Suprapubic skin (tissue), 4 donors: ENCODE measurements at regions not wholly inside any gene's neighbourhood (a gene's known extent, or its start where the extent isn't known, plus 50 kb on each side); places are given as distances from the start of the nearest gene placed in this dataset.

Source experiments
- DNase-seq, 2 donors: peaks; one replicate each; pipeline ENCODE4 v3.0.0-alpha.2; 2019; ENCODE audit warnings: low spot score in 2 of 2
- H3K27ac ChIP-seq: fragments of 200-600 bp; sonication (generic); one replicate; pipeline ENCODE4 v1.5.1; 2019
- H3K27me3 ChIP-seq: fragments of 200-600 bp; sonication (generic); one replicate; pipeline ENCODE4 v1.5.1; 2019
- H3K36me3 ChIP-seq: fragments of 200-600 bp; sonication (generic); one replicate; pipeline ENCODE4 v1.5.1; 2019
- H3K4me1 ChIP-seq: fragments of 200-600 bp; sonication (generic); one replicate; pipeline ENCODE4 v1.5.1; 2019
- H3K4me3 ChIP-seq: fragments of 200-600 bp; sonication (generic); one replicate; pipeline ENCODE4 v1.5.1; 2019; ENCODE audit warnings: mild to moderate bottlenecking
- H3K9me3 ChIP-seq: fragments of 200-600 bp; sonication (generic); one replicate; pipeline ENCODE4 v1.5.1; 2019
- EP300 ChIP-seq: sonication (generic); formaldehyde crosslinking; IDR thresholded peaks from one replicate; pipeline ENCODE4 v1.6.1; 2017; ENCODE audit warnings: antibody characterized with exemption
- POLR2A ChIP-seq, 2 donors: fragments of 450-650 bp; IDR thresholded peaks; one replicate each; pipeline ENCODE4 v1.6.1; 2017; ENCODE audit warnings: antibody characterized with exemption in 2 of 2, mild to moderate bottlenecking in 2 of 2, moderate library complexity in 2 of 2
- POLR2AphosphoS5 ChIP-seq, 3 donors: sonication (generic); formaldehyde crosslinking; IDR thresholded peaks; one replicate each; pipeline ENCODE4 v1.6.1; 2017; ENCODE audit warnings: antibody characterized with exemption in 3 of 3
- WGBS: methylation state at CpG from one replicate; pipeline ENCODE4 v1.1.5; 2018; 5-methylcytosine and 5-hydroxymethylcytosine counted together
- TF ChIP-seq, protein P1 (sequence below), 2 donors: fragments of 200-600 bp in 1 of 2; fragments of 450-650 bp in 1 of 2; sonication (generic) in 1 of 2; IDR thresholded peaks; one replicate each; pipeline ENCODE4 v1.5.1; 2016 to 2019; ENCODE audit warnings: antibody characterized with exemption in 2 of 2, mild to moderate bottlenecking in 1 of 2, moderate library complexity in 1 of 2

DNA sequence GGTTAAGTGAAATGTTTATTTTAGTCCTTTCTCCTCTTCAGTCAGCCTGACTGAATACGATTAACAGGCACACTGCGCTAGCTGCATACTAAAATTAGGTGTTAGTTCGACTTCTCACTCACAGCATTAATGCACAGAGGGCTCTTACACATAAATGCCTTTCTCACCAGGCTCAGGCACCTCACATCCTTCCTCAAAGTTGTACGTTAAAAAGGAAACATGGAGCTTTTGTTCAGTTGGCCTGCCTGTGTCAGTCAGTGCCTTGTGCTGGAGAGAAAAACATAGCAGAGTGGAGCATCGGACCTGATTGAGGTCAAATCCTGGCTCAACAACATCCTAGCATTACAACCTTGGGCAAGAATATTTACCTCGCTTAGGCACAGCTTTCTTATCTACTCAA is 236.0 kb upstream of the ZNF462 start:
- no peak overlapping the region for H3K4me3 ChIP-seq
- H3K27me3 ChIP-seq, result no peaks in the 10 kb centered on the region
- TF ChIP-seq POLR2AphosphoS5 (IDR thresholded peaks at IDR 0.05) (no peak), EP300 (no peak), POLR2A (IDR thresholded peaks at IDR 0.05) (no peak)
- TF ChIP-seq, protein P1, sequence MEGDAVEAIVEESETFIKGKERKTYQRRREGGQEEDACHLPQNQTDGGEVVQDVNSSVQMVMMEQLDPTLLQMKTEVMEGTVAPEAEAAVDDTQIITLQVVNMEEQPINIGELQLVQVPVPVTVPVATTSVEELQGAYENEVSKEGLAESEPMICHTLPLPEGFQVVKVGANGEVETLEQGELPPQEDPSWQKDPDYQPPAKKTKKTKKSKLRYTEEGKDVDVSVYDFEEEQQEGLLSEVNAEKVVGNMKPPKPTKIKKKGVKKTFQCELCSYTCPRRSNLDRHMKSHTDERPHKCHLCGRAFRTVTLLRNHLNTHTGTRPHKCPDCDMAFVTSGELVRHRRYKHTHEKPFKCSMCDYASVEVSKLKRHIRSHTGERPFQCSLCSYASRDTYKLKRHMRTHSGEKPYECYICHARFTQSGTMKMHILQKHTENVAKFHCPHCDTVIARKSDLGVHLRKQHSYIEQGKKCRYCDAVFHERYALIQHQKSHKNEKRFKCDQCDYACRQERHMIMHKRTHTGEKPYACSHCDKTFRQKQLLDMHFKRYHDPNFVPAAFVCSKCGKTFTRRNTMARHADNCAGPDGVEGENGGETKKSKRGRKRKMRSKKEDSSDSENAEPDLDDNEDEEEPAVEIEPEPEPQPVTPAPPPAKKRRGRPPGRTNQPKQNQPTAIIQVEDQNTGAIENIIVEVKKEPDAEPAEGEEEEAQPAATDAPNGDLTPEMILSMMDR (IDR thresholded peaks at IDR 0.05), result no peak
- 84% methylated on average over 6 of the region's 6 CpGs for WGBS
- DNase-seq, result no peak
- no peak overlapping the region for H3K27ac ChIP-seq
- no peaks in the 10 kb centered on the region for H3K9me3 ChIP-seq
- no peaks in the 10 kb centered on the region for H3K36me3 ChIP-seq
- H3K4me1 ChIP-seq, result no peaks in the 10 kb centered on the region

DNA sequence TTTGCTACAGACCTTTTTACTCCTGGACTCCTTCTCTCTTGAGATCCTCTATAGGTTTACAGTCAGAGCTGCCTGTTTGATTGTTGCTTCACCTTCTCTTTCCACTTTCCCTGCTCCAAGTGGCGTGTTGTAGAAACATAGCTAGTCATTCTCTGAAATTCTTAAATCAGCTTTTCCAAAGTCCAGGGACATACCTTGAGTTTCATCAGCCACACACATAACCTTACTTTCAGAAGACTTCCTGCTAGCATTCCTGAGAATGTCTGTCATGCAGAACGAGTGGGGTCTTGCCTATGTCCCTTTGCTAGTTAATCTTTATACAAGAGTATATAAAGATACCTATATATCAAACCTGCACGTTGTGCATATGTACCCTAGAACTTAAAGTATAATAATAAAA is 230.3 kb upstream of the ZNF462 start:
- Histone ChIP-seq H3K4me1 (no peaks in the 10 kb centered on the region), H3K27me3 (no peaks in the 10 kb centered on the region), H3K36me3 (no peaks in the 10 kb centered on the region), H3K4me3 (no peak overlapping the region), H3K9me3 (no peaks in the 10 kb centered on the region), H3K27ac (no peak overlapping the region)
- 64% methylated on average over 3 of the region's 3 CpGs for WGBS
- DNase-seq, result no peak
- TF ChIP-seq EP300, result no peak
- no peak for TF ChIP-seq POLR2A (IDR thresholded peaks at IDR 0.05)

DNA sequence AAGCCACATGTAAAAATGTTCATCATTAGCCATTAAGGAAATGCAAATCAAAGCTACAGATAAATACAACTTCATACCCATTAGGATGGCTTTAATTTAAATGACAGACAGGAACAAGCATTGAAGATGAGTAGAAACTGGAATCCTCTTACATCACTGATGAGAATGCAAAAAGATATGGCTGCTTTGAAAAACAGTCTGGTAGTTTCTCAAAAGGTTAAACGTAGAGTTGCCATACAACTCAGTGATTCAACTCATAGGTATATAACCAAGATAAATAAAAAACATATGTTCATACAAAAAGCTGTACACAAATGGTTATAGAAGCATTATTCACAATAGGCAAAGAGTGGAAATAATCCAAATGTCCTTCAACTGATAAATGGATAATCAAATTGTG is 228.8 kb upstream of the ZNF462 start:
- Histone ChIP-seq H3K36me3 (no peaks in the 10 kb centered on the region), H3K4me3 (no peak overlapping the region), H3K9me3 (no peaks in the 10 kb centered on the region), H3K4me1 (no peaks in the 10 kb centered on the region), H3K27me3 (no peaks in the 10 kb centered on the region), H3K27ac (no peak overlapping the region)
- no peak for DNase-seq
- TF ChIP-seq EP300, result no peak
- TF ChIP-seq POLR2A (IDR thresholded peaks at IDR 0.05), result no peak
- TF ChIP-seq, protein P1 (IDR thresholded peaks at IDR 0.05), result no peak
- TF ChIP-seq POLR2AphosphoS5 (IDR thresholded peaks at IDR 0.05), result no peak
- WGBS, result 82% methylated on average over 1 of the region's 1 CpG

DNA sequence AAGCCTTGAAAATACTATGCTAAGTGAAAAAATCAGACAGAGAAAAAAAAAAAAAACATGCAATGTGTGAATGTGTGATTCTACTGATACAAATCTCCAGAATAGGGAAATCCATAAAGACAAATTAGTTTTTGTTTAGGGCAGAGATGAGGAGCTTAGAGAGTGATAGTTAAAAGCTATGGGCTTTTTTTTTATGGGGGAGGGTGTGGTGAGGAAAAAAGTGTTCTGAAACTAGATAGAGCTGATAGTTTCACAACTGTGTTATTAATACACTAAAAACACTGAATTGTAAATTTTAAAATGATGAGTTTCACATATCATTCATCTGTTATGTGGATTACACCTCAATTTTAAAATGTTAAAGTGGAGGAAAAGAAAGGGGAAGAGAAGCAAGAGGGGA is 228.3 kb upstream of the ZNF462 start:
- TF ChIP-seq POLR2AphosphoS5 (IDR thresholded peaks at IDR 0.05), result no peak
- TF ChIP-seq, protein P1 (IDR thresholded peaks at IDR 0.05), result no peak
- TF ChIP-seq EP300, result no peak
- no peak for TF ChIP-seq POLR2A (IDR thresholded peaks at IDR 0.05)
- H3K36me3 ChIP-seq, result no peaks in the 10 kb centered on the region
- no peaks in the 10 kb centered on the region for H3K9me3 ChIP-seq
- H3K27me3 ChIP-seq, result no peaks in the 10 kb centered on the region
- no peaks in the 10 kb centered on the region for H3K4me1 ChIP-seq
- no peak overlapping the region for H3K27ac ChIP-seq
- H3K4me3 ChIP-seq, result no peak overlapping the region
- DNase-seq, result no peak

DNA sequence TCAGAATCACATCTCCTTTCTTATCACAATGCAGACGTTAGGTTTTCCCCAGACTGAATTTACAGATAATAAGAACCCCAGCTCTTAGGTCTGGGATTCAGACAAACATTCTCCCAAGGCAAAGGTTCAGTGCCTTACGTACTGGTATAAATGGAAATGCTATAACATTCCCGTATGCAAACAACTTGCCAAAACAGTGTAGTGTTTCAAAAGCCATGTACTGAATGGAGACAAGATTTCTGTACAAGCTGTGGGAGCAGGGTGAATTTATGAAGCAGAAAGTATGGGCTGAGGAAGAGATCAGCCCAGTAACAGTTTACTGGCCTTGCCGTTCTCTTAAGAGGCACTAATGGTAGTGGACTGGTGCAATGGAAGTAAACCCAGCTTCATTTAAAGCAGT is 225.5 kb upstream of the ZNF462 start:
- Histone ChIP-seq H3K27me3 (no peaks in the 10 kb centered on the region), H3K36me3 (no peaks in the 10 kb centered on the region), H3K27ac (no peak overlapping the region), H3K4me1 (no peaks in the 10 kb centered on the region), H3K9me3 (no peaks in the 10 kb centered on the region), H3K4me3 (no peak overlapping the region)
- WGBS, result 44% methylated on average over 4 of the region's 4 CpGs
- DNase-seq, result no peak
- no peak for TF ChIP-seq POLR2AphosphoS5 (IDR thresholded peaks at IDR 0.05)
- TF ChIP-seq EP300, result no peak
- no peak for TF ChIP-seq POLR2A (IDR thresholded peaks at IDR 0.05)
- TF ChIP-seq, protein P1 (IDR thresholded peaks at IDR 0.05), result no peak

DNA sequence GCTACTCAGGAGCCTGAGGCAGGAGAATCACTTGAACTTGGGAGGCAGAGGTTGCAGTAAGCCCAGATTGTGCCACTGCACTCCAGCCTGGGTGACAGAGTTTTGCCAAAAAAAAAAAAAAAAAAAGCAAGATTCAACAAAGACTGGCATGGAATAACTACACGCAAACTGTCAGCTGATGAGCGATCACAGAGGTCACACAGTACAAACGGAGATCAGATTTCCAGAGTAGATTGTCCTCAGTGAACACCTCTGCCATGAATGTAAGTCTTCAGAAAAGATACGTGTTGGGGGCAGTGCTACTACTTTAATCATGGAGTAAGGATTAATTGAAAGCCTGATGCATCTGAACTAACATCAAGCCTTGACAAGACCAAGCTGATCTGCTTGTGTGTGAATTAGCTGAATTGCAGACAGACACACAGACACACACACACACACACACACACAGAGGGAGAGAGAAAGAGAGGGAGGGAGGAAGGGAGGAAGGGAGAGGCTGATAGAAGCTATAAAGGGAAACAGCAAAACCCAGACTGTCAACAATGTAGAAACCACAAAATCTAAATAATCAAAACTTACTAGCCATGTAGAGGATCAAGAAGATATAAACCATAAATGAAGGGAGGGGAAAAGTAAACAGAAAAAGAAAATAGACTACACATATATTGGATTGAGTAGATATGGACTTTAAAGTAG is 222.9 kb upstream of the ZNF462 start:
- WGBS, result 76% methylated on average over 4 of the region's 4 CpGs
- DNase-seq, result no peak
- H3K27me3 ChIP-seq, result no peaks in the 10 kb centered on the region
- TF ChIP-seq, protein P1 (IDR thresholded peaks at IDR 0.05), result no peak
- TF ChIP-seq EP300 (no peak), POLR2AphosphoS5 (IDR thresholded peaks at IDR 0.05) (no peak), POLR2A (IDR thresholded peaks at IDR 0.05) (no peak)
- no peaks in the 10 kb centered on the region for H3K36me3 ChIP-seq
- H3K4me1 ChIP-seq, result no peaks in the 10 kb centered on the region
- no peaks in the 10 kb centered on the region for H3K9me3 ChIP-seq
- no peak overlapping the region for H3K4me3 ChIP-seq
- no peak overlapping the region for H3K27ac ChIP-seq
